HG03558 (cell line): ENCODE measurements at regions not wholly inside any gene's neighbourhood (a gene's known extent, or its start where the extent isn't known, plus 50 kb on each side); places are given as distances from the start of the nearest gene placed in this dataset.
"Not testable (repeated sequence)": the region's sequence is repeated elsewhere in the genome, so short reads cannot be mapped to it uniquely, and the experiment has no call there.

Source experiments
- ATAC-seq: cut with Tn5 transposase; IDR thresholded peaks from one replicate; pipeline ENCODE4 v1.9.1; 2021; ENCODE audit warnings: moderate number of reproducible peaks; ENCODE audit not compliant: unreplicated experiment; ENCODE audit errors: extremely low read depth

- ATAC-seq, result no peak
Measured at GRCh38 chr14:106619606-106620005, 1093.2 kb downstream of the TMEM121 start.

GRCh38 chr14:106620368-106620767, 1094.0 kb downstream of the TMEM121 start:
- ATAC-seq, result no peak

GRCh38 chr14:106622200-106622745, 1095.9 kb downstream of the TMEM121 start:
- ATAC-seq, result no peak

GRCh38 chr14:106625186-106625585, 1098.8 kb downstream of the TMEM121 start:
- no peak for ATAC-seq

- ATAC-seq, result not testable (repeated sequence)
Measured at GRCh38 chr14:106626469-106626868, 1100.1 kb downstream of the TMEM121 start.

GRCh38 chr14:106626942-106627588, 1100.7 kb downstream of the TMEM121 start:
- not testable (repeated sequence) for ATAC-seq

GRCh38 chr14:106631879-106632278, 1105.5 kb downstream of the TMEM121 start:
- no peak for ATAC-seq

GRCh38 chr14:106633721-106634120, 1107.3 kb downstream of the TMEM121 start:
- no peak for ATAC-seq

- no peak for ATAC-seq
Measured at GRCh38 chr14:106635569-106635968, 1109.2 kb downstream of the TMEM121 start.

- not testable (repeated sequence) for ATAC-seq
Measured at GRCh38 chr14:106638786-106639452, 1112.5 kb downstream of the TMEM121 start.

- no peak for ATAC-seq
Measured at GRCh38 chr14:106642090-106642489, 1115.7 kb downstream of the TMEM121 start.

- not testable (repeated sequence) for ATAC-seq
Measured at GRCh38 chr14:106642971-106643370, 1116.6 kb downstream of the TMEM121 start.

- not testable (repeated sequence) for ATAC-seq
Measured at GRCh38 chr14:106648874-106649273, 1122.5 kb downstream of the TMEM121 start.

- no peak for ATAC-seq
Measured at GRCh38 chr14:106651016-106651415, 1124.6 kb downstream of the TMEM121 start.

GRCh38 chr14:106652494-106652893, 1126.1 kb downstream of the TMEM121 start:
- ATAC-seq, result peak; percentile 39

- no peak for ATAC-seq
Measured at GRCh38 chr14:106657460-106657859, 1131.1 kb downstream of the TMEM121 start.

- not testable (repeated sequence) for ATAC-seq
Measured at GRCh38 chr14:106658066-106658860, 1131.9 kb downstream of the TMEM121 start.

GRCh38 chr14:106661561-106661960, 1135.2 kb downstream of the TMEM121 start:
- ATAC-seq, result not testable (repeated sequence)

GRCh38 chr14:106662936-106663550, 1136.7 kb downstream of the TMEM121 start:
- ATAC-seq, result no peak

- ATAC-seq, result not testable (repeated sequence)
Measured at GRCh38 chr14:106663805-106664410, 1137.5 kb downstream of the TMEM121 start.
